ENCODE measurements at regions not wholly inside any gene's neighbourhood (a gene's known extent, or its start where the extent isn't known, plus 50 kb on each side); places are given as distances from the start of the nearest gene placed in this dataset.

GRCh38 chr16:26729951-26730541 lies 336.7 kb upstream of the C16orf82 start:
- TF ChIP-seq CTCF (optimal IDR thresholded peaks at IDR 0.05 in 1 of 3, IDR thresholded peaks at IDR 0.05 in 1 of 3, conservative IDR thresholded peaks at IDR 0.05 in 1 of 3; ENCODE audit: extremely low read depth in 1 of 3, insufficient read depth in 2 of 3, low read length in 3 of 3) (no peak), EZH2 (IDR thresholded peaks at IDR 0.05; ENCODE audit: low read length) (no peak)
